GM19351 (cell line): ENCODE measurements at regions not wholly inside any gene's neighbourhood (a gene's known extent, or its start where the extent isn't known, plus 50 kb on each side); places are given as distances from the start of the nearest gene placed in this dataset.
"Not testable (repeated sequence)": the region's sequence is repeated elsewhere in the genome, so short reads cannot be mapped to it uniquely, and the experiment has no call there.

Experiments
- ATAC-seq: cut with Tn5 transposase; IDR thresholded peaks from one replicate; pipeline ENCODE4 v1.9.1; 2021; ENCODE audit warnings: mild to moderate bottlenecking, moderate library complexity; ENCODE audit not compliant: unreplicated experiment

DNA sequence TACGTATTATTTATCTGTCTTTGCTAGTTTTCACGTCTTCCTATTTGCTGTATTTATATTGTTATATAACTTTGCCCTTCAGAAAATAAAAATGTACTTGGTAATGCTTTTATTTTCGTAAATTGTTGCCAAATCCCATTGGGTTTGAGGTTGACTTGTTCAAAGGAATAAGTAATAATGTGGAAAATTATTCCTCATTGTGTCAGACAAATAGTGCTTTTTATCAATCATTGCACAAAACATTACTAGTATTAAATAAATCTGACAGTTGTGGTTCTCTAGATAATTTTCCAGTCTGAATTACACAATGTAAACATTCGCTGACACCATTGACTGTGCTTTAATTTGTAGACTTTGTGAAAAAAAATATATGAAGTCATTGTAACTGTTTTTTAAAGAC lies 798.3 kb upstream of the TMEFF2 start:
- ATAC-seq: no peak

DNA sequence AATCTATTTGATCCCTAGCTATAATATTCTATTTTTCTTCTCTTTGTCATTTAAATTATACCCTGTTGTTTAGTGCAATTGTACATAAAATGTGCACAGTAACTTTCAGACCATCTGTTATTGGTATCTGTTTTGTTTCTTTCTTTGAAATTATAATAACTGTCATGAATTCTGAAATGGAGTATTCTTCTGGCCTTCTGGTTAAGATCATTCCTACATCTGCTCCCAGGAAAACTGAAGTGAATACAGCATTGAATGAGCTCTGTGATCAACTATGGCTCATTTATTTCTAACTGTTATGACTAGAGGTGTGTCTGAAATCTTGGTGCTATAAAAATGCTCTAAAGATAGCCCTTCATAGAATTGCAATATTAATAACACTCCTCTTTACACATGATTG lies 788.4 kb upstream of the TMEFF2 start:
- ATAC-seq: no peak

DNA sequence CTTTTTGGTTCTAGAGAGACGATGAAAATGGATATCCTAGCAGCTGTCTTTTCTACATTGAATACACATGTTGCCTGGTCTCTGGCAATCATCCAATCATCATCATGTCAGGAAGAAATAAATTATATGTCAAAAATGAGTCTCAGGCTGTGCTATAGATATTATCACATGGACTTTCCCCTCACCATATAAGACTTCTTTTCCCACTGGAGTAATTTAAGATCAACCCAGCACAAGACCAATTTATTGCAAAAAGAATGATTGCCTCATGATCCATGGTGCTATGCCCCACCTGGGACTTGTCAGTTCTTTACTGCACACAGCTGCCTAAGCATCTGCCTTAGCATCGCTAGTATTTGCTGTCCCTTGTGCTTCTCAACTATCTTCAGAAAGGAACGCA lies 783.7 kb upstream of the TMEFF2 start:
- no peak for ATAC-seq

DNA sequence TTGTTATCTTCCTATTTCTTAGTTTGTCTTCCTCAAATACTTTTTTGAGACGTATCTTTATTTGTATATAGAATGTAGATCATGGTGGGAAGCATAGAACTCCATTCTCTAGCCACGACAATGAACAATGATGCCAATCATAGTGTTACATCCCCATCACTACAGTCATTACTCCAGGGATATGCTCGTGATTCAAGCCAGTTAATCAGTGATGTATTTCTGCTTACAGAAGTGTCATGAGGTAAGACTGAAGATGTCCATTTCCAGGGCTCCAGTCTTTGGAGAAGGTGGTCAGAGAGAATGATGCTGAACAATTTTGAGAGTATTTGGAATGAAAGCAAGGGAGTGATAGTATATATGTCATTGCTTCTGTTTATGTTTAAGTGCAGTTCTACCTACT lies 777.2 kb upstream of the TMEFF2 start:
- no peak for ATAC-seq

DNA sequence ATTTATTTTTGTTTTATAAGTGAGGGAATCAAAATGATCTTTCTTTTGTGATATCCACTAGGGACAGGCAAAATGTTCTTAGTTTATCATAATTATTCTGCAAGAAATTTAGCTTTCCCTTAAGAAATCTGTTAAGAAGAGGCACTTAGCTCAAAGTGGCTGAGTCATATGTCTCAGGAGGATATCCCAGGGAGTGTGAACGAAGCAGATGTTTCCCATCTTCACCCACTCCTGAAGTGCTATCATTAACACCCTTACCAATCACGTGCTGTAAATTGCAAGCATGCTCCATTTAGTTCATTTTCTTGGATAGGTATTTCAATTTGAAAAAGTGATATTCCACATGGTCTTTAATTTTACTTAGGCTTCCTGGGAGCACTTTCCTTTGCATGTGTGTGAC lies 774.3 kb upstream of the TMEFF2 start:
- no peak for ATAC-seq

DNA sequence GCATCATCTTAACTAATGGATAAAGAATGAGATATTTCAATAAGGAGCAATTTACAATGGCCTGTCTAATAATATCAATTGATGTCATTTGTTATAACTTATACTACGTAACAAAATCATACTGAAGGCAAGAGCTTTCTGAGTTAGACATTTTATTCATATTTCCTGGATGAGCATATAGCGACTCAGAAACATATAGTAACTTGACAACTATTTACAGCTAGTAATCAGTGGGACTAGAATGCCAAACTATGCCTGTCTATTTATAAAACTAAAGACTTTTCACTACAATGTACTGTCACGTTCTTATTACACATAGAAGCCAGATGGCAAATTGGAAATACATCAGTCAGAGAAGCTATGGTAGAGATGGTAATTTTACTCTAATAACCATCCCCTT lies 766.2 kb upstream of the TMEFF2 start:
- no peak for ATAC-seq

DNA sequence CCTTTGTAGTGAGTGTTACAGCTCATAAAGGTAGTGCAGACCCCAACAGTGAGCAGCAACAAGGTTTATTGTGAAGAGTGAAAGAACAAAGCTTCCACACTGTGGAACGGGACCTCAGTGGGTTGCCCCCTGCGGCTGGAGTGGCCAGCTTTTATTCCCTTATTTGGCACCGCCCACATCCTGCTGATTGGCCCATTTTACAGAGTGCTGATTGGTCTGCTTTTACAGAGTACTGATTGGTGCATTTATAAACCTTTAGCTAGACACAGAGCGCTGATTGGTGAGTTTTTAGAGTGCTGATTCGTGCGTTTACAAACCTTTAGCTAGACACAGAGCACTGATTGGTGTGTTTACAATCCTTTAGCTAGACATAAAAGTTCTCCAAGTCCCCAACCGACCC lies 763.9 kb upstream of the TMEFF2 start:
- ATAC-seq: not testable (repeated sequence)

DNA sequence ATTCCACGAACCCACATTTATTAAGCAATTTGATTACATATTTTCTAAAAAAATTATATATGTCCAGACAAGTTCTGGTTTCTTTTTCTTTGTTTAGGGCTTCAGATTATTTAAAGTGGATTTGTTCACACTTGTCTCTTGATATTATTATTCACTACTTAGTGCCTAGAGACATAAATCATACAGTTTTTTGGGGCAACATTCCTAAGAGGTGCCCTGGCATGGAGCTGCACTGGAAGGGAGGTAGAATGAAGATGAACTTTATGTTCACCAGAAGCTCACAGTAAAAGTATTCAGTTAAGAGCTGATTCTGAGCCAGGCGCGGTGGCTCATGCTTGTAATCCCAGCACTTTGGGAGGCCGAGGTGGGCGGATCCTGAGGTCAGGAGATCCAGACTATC lies 762.7 kb upstream of the TMEFF2 start:
- ATAC-seq: no peak

DNA sequence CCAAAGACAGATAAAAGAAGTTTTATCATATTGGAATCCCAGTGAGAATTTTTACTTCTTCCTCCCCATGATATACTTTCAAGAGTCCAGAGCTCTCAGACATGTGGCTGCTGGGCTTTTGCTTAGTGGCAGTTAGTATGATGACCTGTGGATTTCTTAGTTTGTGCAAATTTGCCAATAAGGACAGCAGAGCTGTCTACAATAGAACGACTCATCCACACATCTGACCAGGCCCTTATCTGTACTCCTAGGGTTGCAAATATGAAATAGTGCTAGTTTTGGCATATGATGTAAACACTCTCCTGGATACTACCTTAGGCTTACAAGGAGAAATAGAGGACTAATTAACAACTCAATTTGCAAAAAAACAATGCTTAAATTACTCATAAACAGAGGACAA lies 758.4 kb upstream of the TMEFF2 start:
- ATAC-seq: no peak

DNA sequence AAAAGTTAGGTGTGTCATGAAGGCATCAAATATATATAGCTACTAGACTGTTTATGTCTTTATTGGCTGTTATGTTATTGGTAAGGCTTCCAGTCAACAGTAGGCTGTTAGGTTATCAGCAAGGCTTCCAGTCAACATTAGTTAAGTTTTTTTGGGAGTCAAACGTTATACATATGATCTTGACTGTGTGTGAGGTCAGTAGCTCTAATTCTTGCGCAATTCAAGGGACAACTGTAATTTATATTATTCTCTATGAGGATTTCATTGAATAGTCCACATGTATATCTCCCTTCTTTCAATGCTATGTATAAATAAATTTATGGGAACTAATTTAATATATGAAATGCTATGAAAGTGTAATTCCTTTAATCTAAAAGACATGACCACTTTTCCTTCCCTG lies 757.5 kb upstream of the TMEFF2 start:
- ATAC-seq: no peak

DNA sequence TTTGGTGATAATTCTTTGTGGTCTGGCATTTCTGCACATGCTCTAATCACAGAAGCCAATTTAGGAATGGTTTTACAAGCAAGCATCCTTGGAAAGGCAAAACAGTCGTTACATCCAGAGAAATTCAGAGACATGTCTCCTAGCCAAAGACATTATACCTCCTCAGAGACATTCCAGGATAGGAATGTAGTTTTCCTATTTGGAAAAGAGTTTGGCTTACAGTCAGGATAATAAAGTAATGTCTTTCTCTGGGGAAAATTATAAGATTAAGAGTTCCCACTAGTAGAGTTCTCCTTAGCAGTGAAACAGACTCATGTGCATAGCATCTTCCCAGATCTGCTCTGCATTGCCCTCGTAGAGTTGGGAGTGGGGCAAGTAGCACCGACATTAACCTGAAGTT lies 753.6 kb upstream of the TMEFF2 start:
- no peak for ATAC-seq

DNA sequence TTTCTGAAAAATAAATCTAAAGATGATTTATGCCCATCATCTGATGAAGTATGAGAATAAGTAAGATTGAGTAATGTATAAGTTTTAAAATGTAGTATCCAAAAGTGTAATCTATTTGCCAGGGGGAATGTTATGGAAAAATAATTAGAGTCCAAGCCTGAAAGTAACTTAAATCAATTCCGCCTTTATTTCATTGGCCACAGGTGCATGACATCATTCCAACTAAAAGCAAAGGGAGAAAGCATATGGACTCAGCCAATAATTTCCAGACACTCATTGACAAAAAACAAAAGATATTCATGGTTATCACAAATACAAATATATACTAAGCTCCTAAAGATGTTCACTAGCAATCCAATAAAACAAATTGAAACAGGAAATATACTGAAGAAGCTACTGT lies 752.6 kb upstream of the TMEFF2 start:
- ATAC-seq: no peak

DNA sequence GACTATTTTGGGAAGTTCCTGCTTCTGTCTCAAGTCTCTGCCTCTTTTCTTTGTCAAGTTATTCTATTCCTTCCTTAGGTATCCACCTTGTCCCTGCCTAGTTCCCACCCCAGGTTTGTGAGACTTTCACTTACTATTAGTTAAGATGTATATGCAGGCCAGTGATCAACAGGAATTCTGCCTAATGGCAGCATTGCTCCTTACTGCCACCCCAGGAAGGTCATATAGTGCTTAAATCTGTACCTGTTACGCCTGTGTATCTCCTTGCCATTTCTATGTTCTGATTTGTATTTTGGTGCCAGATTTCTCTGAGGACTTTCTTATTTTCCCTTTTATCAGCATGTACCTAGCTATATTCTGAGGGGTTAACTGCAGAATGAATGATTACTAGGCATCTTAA lies 746.0 kb upstream of the TMEFF2 start:
- ATAC-seq: no peak

DNA sequence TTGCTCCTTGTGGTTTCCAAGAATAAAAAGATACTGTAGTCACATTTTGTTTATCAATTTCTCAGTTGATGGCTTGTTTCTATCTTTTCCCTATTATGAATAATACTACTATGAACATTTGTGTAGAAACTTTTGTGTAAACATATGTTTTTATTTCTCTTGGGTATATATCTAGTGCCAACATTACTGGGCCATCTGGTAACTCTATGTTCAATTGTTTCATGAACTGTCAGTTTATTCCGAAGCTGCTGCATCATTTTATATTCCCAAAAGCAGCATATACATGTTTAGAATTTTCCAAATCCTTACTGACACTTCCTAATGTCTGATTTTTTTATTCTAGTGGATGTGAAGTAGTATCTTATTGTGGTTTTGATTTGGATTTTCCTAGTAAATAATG lies 737.6 kb upstream of the TMEFF2 start:
- ATAC-seq: no peak

DNA sequence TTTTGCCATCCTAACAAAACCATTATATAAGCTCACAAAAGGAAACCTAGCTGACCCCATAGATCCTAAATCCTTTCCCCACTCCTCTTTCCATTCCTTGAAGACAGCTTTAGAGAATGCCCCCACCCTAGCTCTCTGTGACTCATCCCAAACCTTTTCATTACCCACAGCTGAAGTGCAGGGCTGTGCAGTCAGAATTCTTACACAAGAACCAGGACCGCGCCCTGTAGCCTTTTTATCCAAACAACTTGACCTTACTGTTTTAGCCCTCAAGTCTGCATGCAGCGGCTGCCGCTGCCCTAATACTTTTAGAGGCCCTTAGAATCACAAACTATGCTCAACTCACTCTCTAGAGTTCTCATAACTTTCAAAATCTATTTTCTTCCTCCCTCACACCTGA lies 726.9 kb upstream of the TMEFF2 start:
- ATAC-seq: not testable (repeated sequence)

DNA sequence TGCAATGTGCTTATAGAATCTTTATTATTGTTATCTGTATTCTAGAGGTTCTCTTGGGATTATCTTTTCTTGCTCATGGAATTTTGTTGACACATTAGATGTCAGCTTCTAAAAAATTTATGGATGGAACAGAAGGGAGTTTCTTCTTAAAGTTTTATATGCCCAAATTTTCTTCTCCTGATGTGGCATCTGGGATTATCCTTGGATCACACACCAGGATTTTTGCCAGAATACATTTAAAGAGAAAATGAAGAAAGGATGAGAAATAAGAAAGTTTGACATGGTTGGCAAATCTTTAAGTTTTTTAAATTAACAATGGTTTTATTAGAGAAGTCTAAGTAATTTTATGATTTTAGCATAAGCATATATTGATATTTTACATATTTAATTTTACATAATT lies 706.7 kb upstream of the TMEFF2 start:
- no peak for ATAC-seq

DNA sequence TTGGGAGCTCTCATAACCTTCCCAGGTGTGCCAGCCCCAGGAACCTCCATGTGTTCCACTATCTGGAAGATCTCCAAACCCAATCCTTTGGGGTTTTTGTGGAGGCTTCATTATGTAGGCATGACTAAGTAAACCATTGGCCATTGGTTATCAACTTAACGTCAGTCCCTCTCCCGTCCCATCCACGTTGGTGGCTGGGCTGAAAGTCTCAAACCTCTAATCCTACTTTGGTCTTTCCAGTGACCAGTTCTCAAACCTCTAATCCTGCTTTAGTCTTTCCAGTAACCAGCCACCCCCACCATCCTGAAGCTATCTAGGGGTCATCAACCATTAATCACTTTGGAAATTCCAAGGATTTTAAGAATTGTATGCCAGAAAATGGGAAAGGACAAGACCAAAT lies 704.7 kb upstream of the TMEFF2 start:
- ATAC-seq: no peak

DNA sequence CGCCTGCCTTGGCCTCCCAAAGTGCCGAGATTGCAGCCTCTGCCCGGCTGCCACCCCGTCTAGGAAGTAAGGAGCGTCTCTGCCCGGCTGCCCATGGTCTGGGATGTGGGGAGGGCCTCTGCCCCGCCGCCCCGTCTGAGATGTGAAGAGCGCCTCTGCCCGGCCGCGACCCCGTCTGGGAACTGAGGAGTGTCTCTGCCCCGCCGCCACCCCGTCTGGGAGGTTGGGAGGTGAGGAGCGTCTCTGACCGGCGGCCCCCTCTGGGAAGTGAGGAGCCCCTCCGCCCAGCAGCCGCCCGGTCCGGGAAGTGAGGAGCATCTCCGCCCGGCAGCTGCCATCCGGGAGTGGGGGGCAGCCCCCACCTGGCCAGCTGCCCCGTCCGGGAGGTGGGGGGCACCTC lies 699.2 kb upstream of the TMEFF2 start:
- ATAC-seq: not testable (repeated sequence)

DNA sequence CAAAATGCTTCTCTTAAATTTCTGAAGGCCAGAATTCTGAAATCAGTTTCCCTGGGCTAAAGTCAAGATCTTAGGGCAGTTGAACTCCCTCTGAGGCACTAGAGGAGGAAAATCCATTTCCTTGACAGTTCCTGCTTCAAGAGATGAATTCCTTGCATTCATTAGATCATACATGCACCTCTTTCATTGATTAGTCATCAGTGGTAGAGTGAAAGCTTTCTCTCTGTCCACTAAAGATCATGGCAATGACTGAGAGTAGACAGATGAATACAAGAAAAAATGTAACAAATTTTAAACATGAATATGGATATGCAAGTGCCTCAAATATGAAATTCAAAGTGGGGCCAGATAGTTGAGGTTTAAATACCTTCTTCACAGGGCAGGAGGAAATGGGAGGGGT lies 693.4 kb upstream of the TMEFF2 start:
- no peak for ATAC-seq

DNA sequence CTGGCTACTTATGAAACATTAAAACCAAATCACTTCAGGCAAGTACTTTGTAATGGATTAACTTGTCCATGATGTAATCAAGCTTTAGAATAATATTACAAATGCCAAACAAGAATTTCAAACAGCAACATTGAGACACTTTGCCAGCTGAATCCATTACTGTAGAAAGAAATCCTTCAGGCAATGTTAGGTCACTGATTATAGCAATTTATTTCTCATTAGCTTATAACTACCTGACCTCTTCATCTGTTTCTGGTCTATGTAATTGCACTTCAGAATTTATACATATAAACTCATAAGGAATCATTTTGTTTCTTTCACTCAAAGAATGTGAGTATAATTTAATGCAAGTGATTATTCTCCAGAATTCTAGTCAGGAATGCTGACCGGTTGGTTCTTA lies 692.6 kb upstream of the TMEFF2 start:
- no peak for ATAC-seq

DNA sequence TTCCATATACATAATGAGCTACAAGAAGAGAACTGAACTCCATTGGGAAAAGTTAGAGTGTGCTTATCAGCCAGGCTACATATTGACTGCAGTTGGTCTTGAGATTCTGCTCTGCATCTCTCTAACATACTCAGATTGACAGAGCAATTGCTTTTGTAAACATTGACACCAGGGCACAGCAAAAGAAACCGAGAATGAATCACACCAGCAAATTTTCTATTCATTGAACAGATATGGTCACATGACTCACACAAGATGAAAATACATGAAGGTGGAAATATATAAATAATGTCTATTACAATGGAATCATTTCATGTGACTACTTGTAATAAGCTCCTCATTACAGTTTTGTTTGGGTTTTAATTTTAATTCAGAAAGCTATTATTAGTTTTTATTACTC lies 691.9 kb upstream of the TMEFF2 start:
- no peak for ATAC-seq

DNA sequence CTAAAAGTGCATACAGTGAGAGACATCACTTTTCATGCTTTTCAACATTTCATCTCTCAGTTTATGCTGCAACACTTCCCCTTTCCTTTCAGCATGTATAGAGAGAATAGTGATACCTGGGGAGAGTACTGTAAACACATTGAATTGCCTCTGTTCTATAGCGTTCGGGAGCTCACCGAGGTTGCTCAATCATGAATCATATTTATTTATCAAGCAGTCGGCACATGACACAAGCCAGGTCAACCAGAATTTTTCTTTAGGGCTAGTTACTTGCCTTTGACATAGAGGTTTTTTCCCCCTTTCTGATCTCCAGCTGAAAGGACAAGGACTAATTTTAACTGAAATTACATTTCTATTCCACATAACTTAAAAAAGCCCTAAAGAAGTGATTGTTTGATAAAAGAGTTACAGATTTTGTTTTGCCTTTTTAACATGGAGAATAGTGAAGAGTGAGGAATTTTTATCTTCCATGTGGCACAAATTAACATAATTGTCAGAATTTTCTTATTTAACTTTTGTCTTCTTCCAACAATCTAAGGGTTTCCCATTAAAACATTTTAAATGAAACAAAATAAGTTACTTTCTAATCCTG lies 690.9 kb upstream of the TMEFF2 start:
- ATAC-seq: no peak

DNA sequence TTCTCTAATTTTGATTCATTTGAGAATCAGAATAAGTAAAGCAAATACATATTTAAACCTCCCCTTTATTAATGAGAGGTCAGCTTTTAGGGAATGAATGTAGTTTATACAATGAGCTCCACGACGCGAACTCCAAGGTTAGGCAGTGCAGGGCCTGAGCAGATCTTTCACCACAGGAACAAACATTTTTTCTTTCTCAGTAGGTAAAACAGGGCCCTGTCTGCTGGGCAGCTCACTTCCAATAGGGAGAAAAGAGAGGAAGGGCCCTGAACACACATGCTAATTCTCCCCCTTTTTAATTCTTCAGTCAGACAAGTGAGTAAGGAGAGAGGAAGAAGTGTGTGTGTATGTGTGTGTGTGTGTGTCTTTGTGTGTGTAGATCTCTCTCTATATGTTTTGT lies 682.4 kb upstream of the TMEFF2 start:
- no peak for ATAC-seq

DNA sequence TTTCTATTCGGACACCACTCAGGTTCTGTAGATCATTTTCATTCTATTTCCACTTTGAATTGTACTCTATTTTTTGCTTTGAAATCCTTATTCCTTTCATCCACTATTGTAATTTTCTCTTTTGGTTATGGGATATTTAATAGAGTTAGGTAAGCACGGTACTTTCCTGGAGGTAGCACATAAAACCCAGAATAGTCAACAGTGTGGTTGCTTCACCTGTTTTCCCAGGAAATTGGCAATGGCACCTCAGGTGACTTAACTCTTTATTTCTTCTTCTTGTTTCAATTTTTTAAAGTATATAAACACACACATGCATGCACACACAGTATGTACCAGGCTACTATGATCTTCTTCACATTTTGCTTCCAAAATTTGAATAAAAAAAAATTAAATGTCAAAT lies 682.0 kb upstream of the TMEFF2 start:
- no peak for ATAC-seq
